EH (cell line): ENCODE measurements at regions not wholly inside any gene's neighbourhood (a gene's known extent, or its start where the extent isn't known, plus 50 kb on each side); places are given as distances from the start of the nearest gene placed in this dataset.

Experiments used
- DNase-seq: peaks from one replicate; pipeline ENCODE4 v3.0.0-alpha.2; 2015; ENCODE audit warnings: low read depth

DNA sequence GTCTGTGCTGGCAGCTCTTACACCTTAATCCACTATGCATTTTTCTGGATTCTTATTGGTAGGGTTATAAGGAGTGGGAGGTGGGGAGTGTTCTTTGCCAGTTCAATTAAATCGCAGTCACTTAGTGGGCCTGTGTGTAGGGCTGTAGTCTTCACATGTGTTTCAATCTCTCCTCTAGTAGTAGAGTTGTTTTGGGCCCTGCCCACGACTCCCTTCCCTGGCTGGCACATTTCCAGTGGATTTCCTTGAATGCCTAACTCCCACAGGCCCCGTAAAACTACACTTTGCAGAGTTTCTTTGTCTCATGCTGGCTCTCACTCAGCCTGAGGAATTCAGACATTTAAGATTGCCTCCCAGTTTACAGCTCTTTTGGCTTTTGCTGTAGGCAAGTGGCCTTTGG, 414.0 kb upstream of the OPRM1 start:
- peak; percentile 1 for DNase-seq

DNA sequence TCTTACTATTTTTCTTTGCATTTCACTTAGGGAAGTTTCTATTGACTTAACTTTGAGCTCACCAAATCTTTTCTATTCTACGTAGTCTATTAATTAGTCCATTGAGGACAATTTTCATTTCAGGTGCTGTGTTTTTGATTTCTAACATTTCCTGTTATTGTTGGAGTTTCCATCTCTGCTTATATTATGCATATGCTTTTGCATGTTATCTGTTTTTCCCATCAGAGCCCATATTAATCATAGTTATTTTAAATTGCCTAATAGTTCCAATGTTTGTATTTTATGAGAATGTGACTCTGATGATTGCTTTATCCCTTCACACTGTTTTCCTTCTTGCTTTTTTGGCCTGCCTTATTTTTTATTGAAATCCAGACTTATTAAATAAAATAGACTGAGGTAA, 414.5 kb upstream of the OPRM1 start:
- no peak for DNase-seq

- no peak for DNase-seq
Observed at GRCh38 chr6:153623496-153623895, 415.5 kb upstream of the OPRM1 start.

GRCh38 chr6:153621491-153621890, 417.5 kb upstream of the OPRM1 start:
- DNase-seq = no peak

- DNase-seq = no peak
Observed at GRCh38 chr6:153621070-153621469, 418.0 kb upstream of the OPRM1 start.

- no peak for DNase-seq
Observed at GRCh38 chr6:153618371-153619322, 420.4 kb upstream of the OPRM1 start.

GRCh38 chr6:153616506-153616905, 422.5 kb upstream of the OPRM1 start:
- no peak for DNase-seq

- no peak for DNase-seq
Observed at GRCh38 chr6:153613719-153614455, 425.2 kb upstream of the OPRM1 start.

- DNase-seq = no peak
Observed at GRCh38 chr6:153602401-153602800, 436.6 kb upstream of the OPRM1 start.

DNA sequence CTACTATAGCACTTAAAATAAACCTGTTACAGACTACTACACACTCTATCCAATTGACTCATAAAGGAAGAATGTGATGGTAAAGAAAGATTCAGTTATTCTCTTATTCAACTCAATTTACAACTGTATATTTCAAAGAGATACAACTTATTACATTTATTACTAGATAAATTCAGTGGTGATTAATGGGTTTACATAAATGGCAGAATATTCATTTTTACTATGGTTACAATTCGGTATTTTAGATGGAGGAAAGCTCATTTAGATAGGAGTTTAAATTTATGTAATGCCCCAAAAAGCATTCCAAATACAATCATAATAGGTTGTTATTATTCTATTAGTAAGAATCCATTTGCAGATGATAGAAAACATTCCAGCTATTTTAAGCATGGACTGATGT, 439.1 kb upstream of the OPRM1 start:
- DNase-seq = no peak

DNA sequence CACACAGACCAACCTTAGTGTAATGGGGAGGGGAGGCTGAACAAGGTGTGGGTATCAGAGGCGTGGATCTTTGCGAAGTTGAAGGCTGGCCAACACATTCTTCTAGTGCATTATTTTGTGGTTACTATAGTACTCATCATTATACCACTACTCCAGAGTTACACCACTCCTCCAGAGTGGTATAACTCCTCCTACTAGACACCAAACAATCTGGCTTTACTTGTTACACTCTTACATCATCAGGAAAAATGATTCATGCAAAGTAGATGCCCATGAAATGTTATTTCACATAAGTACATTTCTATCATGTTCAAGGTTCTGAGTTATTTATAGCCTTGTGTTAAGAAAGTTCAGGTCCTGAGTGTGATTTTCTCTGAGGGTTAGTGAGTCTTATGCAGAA, 443.1 kb upstream of the OPRM1 start:
- DNase-seq = no peak

DNA sequence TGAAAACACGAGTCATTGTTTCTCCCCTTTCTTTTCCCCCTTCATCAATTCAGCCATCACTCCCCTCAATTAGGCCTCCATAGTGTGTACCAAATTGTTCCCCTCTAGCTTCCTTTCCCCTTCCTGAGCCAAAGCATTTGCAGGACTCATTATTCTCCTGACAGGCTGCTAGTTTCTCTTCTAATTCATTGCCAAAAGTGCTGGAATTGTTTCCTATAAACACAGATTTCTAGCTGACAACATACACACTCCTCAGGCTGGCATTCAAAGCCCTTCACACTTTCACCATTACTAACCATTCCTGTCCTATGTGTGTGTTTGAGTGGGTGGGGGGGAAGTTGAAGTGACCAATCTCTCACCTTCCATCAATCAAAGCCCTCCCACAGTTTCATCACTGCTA, 444.2 kb upstream of the OPRM1 start:
- DNase-seq = no peak

DNA sequence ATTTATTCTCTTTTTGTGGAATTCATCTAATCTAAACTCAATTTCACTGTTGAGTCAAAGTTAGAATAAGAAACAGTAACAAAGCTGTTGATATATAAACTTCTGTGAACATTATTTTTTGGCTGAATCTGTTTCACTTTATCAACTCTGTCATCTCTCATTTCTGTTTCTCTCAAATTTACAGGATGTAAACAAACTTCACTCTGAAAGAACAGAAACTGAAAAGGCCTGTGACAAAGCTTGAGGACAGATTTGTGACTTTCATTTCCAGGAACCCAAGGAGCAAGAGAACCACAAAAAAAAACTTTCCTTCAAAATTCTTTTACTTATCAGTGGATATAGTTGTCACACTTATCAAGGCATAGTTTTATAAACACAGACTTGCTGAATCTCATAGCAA, 447.9 kb upstream of the OPRM1 start:
- no peak for DNase-seq

- no peak for DNase-seq
Observed at GRCh38 chr6:153590411-153590810, 448.6 kb upstream of the OPRM1 start.

GRCh38 chr6:153588330-153588729, 450.7 kb upstream of the OPRM1 start:
- no peak for DNase-seq

DNA sequence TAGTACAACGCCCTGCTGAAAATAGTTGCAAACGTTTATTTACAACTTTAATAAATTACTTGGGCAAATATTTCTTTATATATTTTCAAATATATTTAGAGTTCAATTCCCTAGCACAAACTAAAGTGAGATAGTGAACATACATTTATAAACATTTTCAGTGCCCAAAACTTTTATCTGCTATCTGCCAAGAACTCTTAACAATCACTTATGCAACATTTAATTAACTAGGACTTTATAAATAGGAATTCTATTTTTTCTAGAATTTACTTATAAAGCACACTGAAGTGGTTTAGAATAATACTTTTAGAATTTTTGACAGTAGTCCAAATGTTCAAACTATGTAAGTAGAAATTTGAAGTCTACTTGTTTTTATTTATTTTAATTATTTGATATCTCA, 452.6 kb upstream of the RGS17 start:
- DNase-seq = no peak

DNA sequence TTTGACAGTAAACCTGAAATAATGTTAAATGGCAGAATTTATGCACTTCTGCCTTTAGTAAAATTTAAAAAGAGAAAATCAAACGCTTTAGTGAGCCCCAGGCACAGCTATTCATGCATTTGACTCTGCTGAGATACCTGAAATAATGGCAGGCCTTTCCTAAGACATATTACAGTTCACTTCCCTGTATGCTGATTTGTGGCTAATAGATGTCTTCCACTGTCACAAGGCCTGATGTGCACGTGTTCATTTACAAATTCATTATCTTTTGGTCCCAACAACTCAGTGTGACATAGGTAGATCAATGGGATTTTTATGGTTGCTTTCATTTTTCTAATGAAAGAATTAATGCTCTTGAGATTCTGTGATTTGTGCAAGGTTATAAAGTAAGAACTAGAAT, 449.7 kb upstream of the RGS17 start:
- DNase-seq = no peak

- no peak for DNase-seq
Observed at GRCh38 chr6:153575528-153575927, 444.4 kb upstream of the RGS17 start.

- DNase-seq = no peak
Observed at GRCh38 chr6:153574231-153574630, 443.1 kb upstream of the RGS17 start.

DNA sequence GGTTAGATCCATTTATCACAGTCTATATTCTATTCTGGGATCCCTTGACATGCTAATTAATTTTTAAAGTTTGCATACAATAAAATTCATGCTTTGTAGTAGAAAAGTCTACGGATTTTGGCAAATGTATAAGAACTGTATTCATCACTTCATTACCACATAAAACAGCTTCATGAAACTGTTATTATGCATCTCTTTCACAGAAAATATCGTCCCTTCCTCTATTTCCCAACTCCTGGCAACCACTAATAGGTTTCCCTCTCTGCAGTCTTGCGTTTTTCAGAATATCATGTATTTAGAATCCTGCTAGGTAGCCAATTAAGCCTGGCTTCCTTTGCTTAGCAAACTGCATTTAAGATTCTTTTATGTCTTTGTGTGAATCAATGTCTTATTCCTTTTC, 441.3 kb upstream of the RGS17 start:
- no peak for DNase-seq

GRCh38 chr6:153568628-153569027, 437.5 kb upstream of the RGS17 start:
- DNase-seq = peak; percentile 39

GRCh38 chr6:153564803-153565202, 433.7 kb upstream of the RGS17 start:
- DNase-seq = peak; percentile 3

GRCh38 chr6:153563001-153563400, 431.9 kb upstream of the RGS17 start:
- no peak for DNase-seq
